ENCODE measurements at regions not wholly inside any gene's neighbourhood (a gene's known extent, or its start where the extent isn't known, plus 50 kb on each side); places are given as distances from the start of the nearest gene placed in this dataset.
A peak's percentile ranks its signal among the peaks of the same experiment; 100 is the strongest.

DNA sequence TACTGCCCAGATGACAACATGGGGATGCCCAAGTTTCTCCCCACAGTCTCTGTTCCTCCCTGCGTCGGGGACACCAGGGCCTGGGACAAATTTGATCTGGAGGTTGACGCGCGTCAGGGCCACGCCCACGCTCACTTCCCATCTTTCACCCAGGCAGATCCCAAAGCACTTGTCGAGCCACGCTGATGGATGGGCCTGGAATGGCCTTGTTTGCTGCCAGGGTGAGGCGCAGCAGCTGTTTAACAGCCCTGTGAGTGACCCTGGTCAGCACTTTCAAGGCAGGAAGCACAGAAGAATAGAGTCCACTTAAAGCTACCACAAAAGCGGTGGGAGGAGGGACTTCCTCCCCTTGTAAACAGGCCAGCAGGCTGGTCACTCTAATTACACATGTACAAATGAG is 324.7 kb upstream of the JARID2 start:
- intact Hi-C loops (cut with DNase I): no loop called here
- H3K4me1 ChIP-seq: peaks cover 0 to 10% of the 10 kb centered on the region in 2 donors
- H3K9me3 ChIP-seq: no peaks in the 10 kb centered on the region
- peak; percentile 55 to 82 for DNase-seq (ENCODE audit: low spot score in 2 of 2)
- H3K4me3 ChIP-seq: no peak overlapping the region
- H3K36me3 ChIP-seq: no peaks in the 10 kb centered on the region
- H3K27me3 ChIP-seq: no peaks in the 10 kb centered on the region
- TF ChIP-seq, protein P1, sequence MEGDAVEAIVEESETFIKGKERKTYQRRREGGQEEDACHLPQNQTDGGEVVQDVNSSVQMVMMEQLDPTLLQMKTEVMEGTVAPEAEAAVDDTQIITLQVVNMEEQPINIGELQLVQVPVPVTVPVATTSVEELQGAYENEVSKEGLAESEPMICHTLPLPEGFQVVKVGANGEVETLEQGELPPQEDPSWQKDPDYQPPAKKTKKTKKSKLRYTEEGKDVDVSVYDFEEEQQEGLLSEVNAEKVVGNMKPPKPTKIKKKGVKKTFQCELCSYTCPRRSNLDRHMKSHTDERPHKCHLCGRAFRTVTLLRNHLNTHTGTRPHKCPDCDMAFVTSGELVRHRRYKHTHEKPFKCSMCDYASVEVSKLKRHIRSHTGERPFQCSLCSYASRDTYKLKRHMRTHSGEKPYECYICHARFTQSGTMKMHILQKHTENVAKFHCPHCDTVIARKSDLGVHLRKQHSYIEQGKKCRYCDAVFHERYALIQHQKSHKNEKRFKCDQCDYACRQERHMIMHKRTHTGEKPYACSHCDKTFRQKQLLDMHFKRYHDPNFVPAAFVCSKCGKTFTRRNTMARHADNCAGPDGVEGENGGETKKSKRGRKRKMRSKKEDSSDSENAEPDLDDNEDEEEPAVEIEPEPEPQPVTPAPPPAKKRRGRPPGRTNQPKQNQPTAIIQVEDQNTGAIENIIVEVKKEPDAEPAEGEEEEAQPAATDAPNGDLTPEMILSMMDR (IDR thresholded peaks at IDR 0.05): no peak
- peak overlapping the region in 1 of 2 donors; percentile 41 for H3K27ac ChIP-seq

DNA sequence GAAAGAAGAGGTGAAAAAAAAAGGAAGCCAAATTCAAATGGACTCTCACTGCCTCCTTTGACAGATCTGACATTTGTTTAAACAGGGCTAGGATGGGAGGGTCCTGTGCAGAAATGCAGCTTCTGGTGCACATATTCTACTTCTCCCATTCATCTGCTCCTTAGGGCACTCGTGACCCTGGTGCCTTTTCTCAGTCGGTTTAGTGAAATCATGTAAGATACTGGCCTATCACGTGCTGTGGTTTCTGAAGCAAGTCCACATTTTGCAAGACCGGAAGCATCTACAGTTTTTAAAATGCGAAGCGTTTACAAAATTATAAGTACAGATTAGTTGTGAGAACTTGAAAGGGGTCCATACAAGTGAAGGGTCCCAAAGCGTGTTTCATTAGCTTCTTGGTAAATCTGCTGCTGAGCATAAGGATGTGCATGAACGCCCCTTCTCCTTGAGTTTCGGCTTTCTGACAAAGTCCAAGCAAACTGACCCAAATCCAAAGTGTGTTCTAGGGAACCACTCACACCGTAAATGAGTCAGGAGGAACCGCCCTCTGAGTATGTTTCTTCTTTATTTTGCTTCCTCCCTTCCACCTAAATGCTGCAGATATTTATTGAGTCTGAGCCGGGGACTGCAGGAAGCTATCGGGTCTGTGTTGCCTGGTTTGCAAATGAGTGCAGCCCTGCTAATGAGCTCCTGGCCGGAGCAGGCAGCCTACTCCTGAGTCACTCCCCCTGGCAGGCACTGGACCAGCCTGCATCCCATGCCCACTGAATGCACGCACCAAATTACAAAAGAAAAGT is 323.8 kb upstream of the JARID2 start:
- H3K4me1 ChIP-seq: peaks cover 0 to 10% of the 10 kb centered on the region in 2 donors
- TF ChIP-seq, protein P1 (IDR thresholded peaks at IDR 0.05): no peak
- H3K9me3 ChIP-seq: no peaks in the 10 kb centered on the region
- H3K27ac ChIP-seq: peak overlapping the region in 1 of 2 donors; percentile 41
- no peaks in the 10 kb centered on the region for H3K36me3 ChIP-seq
- H3K27me3 ChIP-seq: no peaks in the 10 kb centered on the region
- H3K4me3 ChIP-seq: no peak overlapping the region
- intact Hi-C loops (cut with DNase I): no loop called here
- DNase-seq (ENCODE audit: low spot score in 2 of 2): peak in 1 of 2 donors; percentile 69

DNA sequence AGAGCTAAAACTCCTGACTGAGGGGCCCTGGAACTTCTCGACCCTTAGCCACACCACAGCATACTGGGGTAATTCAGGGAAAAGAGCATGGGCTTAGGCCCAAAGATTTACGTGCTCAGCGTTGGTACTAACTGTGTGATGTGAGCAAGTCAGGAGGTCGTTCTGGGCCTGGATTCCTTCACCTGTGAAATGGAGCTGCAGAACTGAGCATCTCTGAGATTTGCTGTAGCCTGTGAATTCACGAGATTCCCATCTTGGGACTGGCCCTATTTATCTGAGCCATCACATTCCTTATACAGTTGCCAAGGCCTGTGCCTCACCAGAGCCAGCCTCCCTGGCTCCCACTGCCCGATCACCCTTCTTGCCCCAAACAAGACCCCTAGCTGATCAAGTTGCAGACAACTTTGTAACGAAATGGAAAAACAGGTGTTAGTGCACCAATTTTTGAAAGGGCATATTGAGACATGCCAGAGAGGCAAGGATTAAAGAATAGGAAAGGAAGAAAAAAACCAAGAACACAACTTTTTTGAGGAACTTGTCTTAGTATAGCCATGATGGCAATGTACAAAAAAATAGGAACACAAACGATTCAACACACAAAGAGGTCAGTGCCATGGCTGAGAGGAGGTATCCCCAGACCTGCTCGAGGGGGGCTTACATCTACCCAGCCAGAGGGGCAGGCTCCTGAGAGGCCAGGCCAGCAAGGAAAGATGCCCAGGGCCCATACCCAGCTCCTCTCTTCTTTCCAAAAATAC is 323.0 kb upstream of the JARID2 start:
- DNase-seq (ENCODE audit: low spot score in 2 of 2): peak in 1 of 2 donors; percentile 51
- peak overlapping the region in 1 of 2 donors; percentile 3 for H3K27ac ChIP-seq
- H3K36me3 ChIP-seq: no peaks in the 10 kb centered on the region
- peaks cover 0 to 10% of the 10 kb centered on the region in 2 donors for H3K4me1 ChIP-seq
- no peaks in the 10 kb centered on the region for H3K27me3 ChIP-seq
- H3K9me3 ChIP-seq: no peaks in the 10 kb centered on the region
- intact Hi-C loops (cut with DNase I): no loop called here
- H3K4me3 ChIP-seq: no peak overlapping the region
- TF ChIP-seq, protein P1 (IDR thresholded peaks at IDR 0.05): no peak

DNA sequence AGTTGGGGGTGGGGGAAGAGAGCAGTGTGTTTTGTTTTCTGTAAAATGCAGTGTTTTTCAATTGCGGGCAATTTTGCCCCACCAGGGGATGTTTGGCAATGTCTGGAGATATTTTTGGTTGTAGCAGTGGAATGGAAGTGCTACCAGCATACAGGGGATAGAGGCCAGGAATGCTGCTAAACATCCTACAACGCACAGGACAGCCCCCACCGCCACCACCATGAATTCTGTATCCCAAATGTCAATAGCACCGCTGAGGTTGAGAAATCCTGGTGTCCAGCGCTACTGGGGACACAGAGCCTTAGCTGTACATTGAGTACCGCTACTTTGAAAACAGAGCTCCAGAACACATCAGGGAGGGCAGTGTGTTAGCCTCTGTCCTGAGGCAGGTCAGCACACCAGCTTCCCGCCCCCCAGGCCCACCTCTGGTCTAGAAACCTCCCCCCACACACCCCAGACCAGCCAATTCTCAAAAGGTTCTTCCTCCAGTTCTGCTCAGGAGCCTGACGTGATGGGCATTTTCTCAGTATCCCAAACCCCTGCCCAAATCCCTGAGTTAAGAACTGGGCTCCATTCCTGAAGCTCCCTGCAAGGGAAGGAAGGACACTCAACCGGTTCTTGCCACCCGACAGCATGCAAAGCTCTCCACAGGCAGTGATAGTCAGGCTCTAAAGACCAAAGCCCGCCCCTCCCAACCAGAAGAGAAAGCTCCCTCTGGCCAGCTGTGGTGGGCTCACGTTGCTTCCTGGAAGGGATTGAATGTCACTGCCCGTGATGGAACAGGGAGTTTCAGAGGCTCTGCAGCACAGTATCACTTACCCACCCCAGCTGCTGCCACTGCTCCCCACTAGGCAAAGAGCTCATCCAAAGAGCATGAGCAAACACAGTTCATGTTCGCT is 321.5 kb upstream of the JARID2 start:
- Histone ChIP-seq H3K27me3 (no peaks in the 10 kb centered on the region), H3K27ac (no peak overlapping the region), H3K9me3 (no peaks in the 10 kb centered on the region), H3K36me3 (no peaks in the 10 kb centered on the region), H3K4me1 (peaks cover 0 to 10% of the 10 kb centered on the region in 2 donors), H3K4me3 (no peak overlapping the region)
- intact Hi-C loops (cut with DNase I): no loop called here
- TF ChIP-seq, protein P1 (IDR thresholded peaks at IDR 0.05): no peak
- peak in 1 of 2 donors; percentile 58 for DNase-seq (ENCODE audit: low spot score in 2 of 2)

DNA sequence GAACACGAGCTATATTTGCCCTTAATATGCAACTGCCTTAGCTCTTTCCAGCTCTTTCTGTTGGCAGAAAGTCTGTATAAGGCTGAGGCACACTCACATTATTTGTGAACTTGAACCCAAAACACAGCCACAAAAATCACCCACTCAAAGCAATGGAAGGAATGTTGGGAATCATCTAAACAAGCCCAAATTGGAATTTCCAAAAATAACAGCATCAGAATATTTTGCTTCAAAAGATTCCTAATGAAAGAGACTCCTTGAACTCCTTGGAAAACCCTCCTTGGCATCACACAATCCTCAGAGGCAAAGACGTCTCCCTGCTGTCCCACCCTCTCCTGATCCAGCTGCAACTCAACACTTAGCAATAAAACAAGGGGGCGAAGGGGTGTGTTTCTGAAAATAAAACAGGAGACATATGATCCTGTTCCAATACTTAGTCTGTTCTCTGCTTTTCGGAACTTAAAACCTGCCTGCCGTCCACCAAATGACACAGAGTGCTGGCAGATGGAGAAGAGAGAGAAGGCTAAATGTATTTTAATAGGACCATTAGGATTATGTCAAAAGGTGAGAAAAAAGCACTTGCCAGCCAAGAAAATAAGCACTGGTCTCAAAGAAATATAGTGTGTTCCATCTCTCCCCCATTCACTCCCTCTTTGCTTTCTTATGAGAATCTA is 320.7 kb upstream of the JARID2 start:
- peaks cover 0 to 10% of the 10 kb centered on the region in 2 donors for H3K4me1 ChIP-seq
- DNase-seq (ENCODE audit: low spot score in 2 of 2): peak in 1 of 2 donors; percentile 3
- H3K36me3 ChIP-seq: no peaks in the 10 kb centered on the region
- H3K9me3 ChIP-seq: no peaks in the 10 kb centered on the region
- H3K4me3 ChIP-seq: no peak overlapping the region
- H3K27ac ChIP-seq: no peak overlapping the region
- TF ChIP-seq, protein P1 (IDR thresholded peaks at IDR 0.05): no peak
- no peaks in the 10 kb centered on the region for H3K27me3 ChIP-seq
- intact Hi-C loops (cut with DNase I): no loop called here
